ACHN (cell line): ENCODE measurements at regions not wholly inside any gene's neighbourhood (a gene's known extent, or its start where the extent isn't known, plus 50 kb on each side); places are given as distances from the start of the nearest gene placed in this dataset.

Experiments used
- DNase-seq: peaks from one replicate; pipeline ENCODE4 v3.0.0-alpha.2; 2015
- in situ Hi-C: cut with HindIII; loops from 2 replicates; pipeline ENCODE4 v1.10.0; 2017; ENCODE audit warnings: low sequenced_read_pairs, low pct_ligation_motif_present, low pct_unique_long_range_greater_than_20kb

GRCh38 chr3:20810555-20810954 lies 624.5 kb upstream of the SGO1 start:
- in situ Hi-C loops = no loop called here
- no peak for DNase-seq

DNA sequence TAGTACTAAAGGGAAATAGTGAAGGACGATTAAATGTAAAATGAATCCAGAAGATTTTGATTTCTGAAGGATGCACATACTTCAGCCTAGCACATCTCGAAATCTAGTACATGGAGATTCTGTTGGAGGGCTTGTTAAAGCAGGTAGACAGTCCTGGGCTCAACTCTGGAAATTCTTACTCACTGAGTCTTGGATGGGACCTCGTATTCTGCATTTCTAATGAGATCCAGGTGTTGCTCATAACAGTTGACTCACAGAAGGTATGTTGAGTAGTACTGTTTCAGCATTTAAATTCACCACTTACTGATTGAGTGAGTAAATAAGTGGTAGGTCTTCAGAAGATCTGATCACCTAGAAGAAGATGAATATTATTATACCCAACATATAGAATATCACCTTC lies 623.4 kb upstream of the SGO1 start:
- DNase-seq = no peak

DNA sequence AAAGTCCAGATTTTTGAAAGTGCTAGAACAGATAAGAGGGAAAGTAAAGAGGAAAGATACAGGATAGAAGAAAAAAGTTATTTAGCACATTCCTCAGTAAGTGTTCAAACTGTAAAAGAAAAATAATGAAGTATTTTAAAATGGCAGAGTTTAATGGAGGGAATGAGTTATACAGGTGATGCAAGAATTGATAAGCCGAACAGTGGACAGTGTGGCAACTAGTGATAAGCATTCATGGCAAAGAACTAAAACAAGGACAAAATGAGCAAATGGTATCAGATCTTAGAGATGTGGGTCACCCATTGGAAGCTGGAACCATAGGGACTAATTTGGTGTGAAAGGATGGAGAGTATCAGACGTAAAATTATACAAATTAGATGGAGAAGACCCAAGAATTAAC lies 622.9 kb upstream of the SGO1 start:
- in situ Hi-C loops = no loop called here
- no peak for DNase-seq

More for the DNA sequence above, 623.4 kb upstream of the SGO1 start:
- in situ Hi-C loops = no loop called here

- in situ Hi-C loops = no loop called here
- DNase-seq = no peak
Observed at GRCh38 chr3:20798666-20799065, 612.7 kb upstream of the SGO1 start.

- in situ Hi-C loops = no loop called here
- no peak for DNase-seq
Observed at GRCh38 chr3:20787005-20787404, 601.0 kb upstream of the SGO1 start.

DNA sequence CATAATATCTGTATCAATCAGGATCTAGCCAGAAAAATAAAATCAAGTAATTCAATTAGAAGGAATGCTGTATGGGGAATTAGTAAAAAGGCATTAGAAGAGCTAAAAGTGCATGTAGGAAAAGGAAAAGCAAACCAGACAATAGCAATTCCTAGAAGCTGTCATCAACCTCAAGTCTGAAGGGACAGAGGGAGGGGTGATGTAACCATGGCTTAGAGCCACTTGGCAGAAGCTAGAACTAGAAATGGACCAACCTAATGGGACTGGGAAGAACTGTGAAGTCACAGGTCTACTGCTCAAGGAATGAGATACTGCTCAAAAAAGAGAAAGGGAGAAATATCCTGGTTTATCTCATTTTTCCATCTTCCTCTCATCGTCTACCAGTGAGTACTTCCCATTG lies 590.7 kb upstream of the SGO1 start:
- no peak for DNase-seq
- in situ Hi-C loops = no loop called here

DNA sequence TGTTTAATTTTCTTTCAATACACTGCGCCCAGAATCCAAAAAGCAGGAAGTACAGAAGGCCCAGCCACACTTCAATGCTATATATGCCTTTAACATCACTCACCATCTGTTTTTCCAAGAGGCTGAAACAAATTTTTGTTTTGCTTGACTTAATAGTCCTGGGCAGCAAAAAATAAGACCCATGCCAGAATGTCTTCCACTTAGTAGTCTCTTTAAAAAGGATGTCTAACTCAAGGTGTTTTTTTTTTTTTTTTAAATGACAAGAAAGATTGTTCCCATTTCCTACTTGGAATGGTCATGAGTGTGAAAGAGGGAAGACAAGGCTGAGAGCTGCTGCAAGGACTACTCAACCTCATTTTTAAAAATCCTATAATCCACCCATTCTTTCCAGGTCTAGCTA lies 590.3 kb upstream of the SGO1 start:
- in situ Hi-C loops = no loop called here
- DNase-seq = no peak

DNA sequence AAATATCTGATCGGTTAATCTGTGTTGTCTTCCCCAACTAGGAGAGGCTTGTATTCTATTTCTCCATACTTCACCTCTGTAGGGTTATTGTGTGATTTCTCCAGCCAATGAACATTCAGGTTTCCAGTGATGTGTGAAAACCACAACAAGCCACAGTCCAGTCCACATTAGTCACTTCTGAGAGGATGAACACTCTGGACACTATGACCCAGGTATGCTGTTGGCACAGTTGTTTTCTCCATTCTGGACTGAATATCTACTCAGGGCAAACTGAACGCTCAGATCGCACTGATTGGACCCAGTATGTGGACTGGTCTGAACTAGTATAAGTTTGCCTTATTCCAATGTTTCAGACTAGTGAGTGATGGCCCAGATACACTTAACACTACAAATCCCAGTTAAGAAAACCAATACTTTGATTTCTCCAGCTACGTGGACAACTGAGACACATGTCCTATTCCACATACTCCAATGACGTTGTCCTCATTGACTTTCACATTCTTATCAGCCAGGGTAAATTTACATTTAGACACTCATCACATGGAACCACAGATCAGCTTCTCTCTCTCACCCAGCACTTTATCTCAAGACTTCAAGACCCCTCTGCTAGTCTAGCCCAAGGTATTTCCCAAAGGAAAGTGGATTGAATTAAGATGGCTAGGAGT lies 587.4 kb upstream of the SGO1 start:
- DNase-seq = peak; percentile 1
- in situ Hi-C loops = no loop called here

- no peak for DNase-seq
- in situ Hi-C loops = no loop called here
Observed at GRCh38 chr3:20772869-20773268, 586.9 kb upstream of the SGO1 start.

DNA sequence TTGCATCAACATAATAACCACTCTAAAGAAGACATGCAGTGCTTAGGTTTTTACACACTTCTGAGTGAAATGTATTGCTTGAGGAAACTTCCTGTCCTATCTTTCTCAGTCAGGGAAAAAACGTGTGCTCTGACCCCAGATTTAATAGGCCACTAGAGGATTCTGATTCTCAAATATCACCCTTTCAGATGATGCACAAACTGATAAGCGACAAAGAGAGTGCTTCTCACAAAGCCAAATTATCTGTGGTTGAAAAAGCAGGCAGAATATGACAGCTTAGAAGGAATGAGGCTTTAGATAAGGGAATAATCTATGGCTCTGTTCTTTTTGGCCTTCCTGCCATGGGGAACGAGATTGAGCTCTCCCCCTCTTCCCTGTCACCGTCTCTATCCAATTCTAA lies 583.4 kb upstream of the SGO1 start:
- in situ Hi-C loops = no loop called here
- DNase-seq = no peak

GRCh38 chr3:20760981-20761380 lies 575.0 kb upstream of the SGO1 start:
- DNase-seq = no peak
- in situ Hi-C loops = no loop called here

GRCh38 chr3:20752416-20752815 lies 566.4 kb upstream of the SGO1 start:
- in situ Hi-C loops = no loop called here
- no peak for DNase-seq

GRCh38 chr3:20751296-20751695 lies 565.3 kb upstream of the SGO1 start:
- in situ Hi-C loops = no loop called here
- DNase-seq = no peak

DNA sequence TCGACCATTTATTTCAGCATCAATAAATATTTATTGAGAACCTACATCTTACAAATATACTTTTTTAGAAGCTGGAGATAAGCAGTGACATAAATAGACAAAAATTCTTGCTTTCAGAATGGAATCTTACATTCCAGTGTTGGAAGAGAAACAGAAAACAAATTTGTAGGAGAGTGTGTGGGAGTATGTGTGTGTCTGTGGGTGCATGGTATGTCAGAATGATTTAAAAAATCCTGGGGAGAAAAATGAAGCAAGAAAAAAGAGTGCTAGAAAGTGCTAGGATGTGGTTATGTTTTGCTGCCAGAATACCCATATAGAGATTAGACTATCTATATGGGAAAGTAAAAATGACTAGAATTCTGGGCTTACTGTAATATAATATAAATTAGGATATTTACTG lies 561.7 kb upstream of the SGO1 start:
- in situ Hi-C loops = no loop called here
- no peak for DNase-seq

GRCh38 chr3:20743553-20744321 lies 557.7 kb upstream of the SGO1 start:
- in situ Hi-C loops = no loop called here
- no peak for DNase-seq

GRCh38 chr3:20742903-20743552 lies 557.0 kb upstream of the SGO1 start:
- no peak for DNase-seq
- in situ Hi-C loops = no loop called here

- no peak for DNase-seq
- in situ Hi-C loops = no loop called here
Observed at GRCh38 chr3:20741381-20741780, 555.4 kb upstream of the SGO1 start.

- in situ Hi-C loops = no loop called here
- DNase-seq = peak; percentile 4
Observed at GRCh38 chr3:20739814-20740213, 553.8 kb upstream of the SGO1 start.

- in situ Hi-C loops = no loop called here
Observed at GRCh38 chr3:20736287-20736852, 550.4 kb upstream of the SGO1 start.

More at GRCh38 chr3:20736287-20736852, 550.4 kb upstream of the SGO1 start:
- DNase-seq = no peak
